Lung (tissue), 11 donors: ENCODE measurements at regions not wholly inside any gene's neighbourhood (a gene's known extent, or its start where the extent isn't known, plus 50 kb on each side); places are given as distances from the start of the nearest gene placed in this dataset.

Source experiments
- ATAC-seq: fragments of 200-7000 bp; cut with Tn5 transposase; one replicate; pipeline ENCODE4 v1.9.1; 2020; ENCODE audit warnings: moderate number of reproducible peaks; ENCODE audit not compliant: insufficient read depth, low FRiP score
- DNase-seq, 3 donors: peaks; one replicate each; pipeline ENCODE4 v3.0.0-alpha.2; 2013 to 2017
- H3K27ac ChIP-seq, 2 donors: one replicate each; pipeline ENCODE4 v1.5.1; 2013; ENCODE audit warnings: mild to moderate bottlenecking in 2 of 2, moderate library complexity in 2 of 2, control low read depth in 1 of 2, inconsistent platforms in 1 of 2, low read depth in 1 of 2, low read length in 1 of 2
- H3K27me3 ChIP-seq, 3 donors: one replicate each; pipeline ENCODE4 v1.5.1; 2013; ENCODE audit warnings: low read length in 2 of 3; ENCODE audit not compliant: control insufficient read depth in 3 of 3, insufficient read depth in 3 of 3
- H3K36me3 ChIP-seq, 4 donors: one replicate each; pipeline ENCODE4 v1.5.1; 2013; ENCODE audit warnings: low read length in 4 of 4, mild to moderate bottlenecking in 1 of 4, moderate library complexity in 1 of 4; ENCODE audit not compliant: control insufficient read depth in 4 of 4, insufficient read depth in 4 of 4
- H3K4me1 ChIP-seq, 5 donors: one replicate each; pipeline ENCODE4 v1.5.1; 2013; ENCODE audit warnings: low read length in 5 of 5, mild to moderate bottlenecking in 2 of 5, moderate library complexity in 1 of 5; ENCODE audit not compliant: control insufficient read depth in 5 of 5, insufficient read depth in 5 of 5
- H3K4me3 ChIP-seq: one replicate; pipeline ENCODE4 v1.5.1; 2013; ENCODE audit warnings: mild to moderate bottlenecking, control low read depth, moderate library complexity
- H3K9ac ChIP-seq, 2 donors: one replicate each; pipeline ENCODE4 v1.5.1; 2013; ENCODE audit warnings: low read length in 2 of 2, control low read depth in 1 of 2; ENCODE audit not compliant: insufficient read depth in 1 of 2
- H3K9me3 ChIP-seq, 4 donors: one replicate each; pipeline ENCODE4 v1.5.1; 2013; ENCODE audit warnings: low read length in 3 of 4, mild to moderate bottlenecking in 1 of 4, moderate library complexity in 1 of 4; ENCODE audit not compliant: control insufficient read depth in 4 of 4, insufficient read depth in 3 of 4
- CTCF ChIP-seq: IDR thresholded peaks from 2 replicates; pipeline ENCODE4 v1.5.1; 2012; ENCODE audit warnings: mild to moderate bottlenecking; ENCODE audit errors: control extremely low read depth, extremely low read depth
- whole genome bisulfite sequencing, 2 donors: extraction: QIAGEN DNeasy Blood & Tissue Kit; methylation state at CpG; one replicate each; pipeline ENCODE4 v1.1.7; 2013; 5-methylcytosine and 5-hydroxymethylcytosine counted together
- donor health status: control.
- donor health status: control.
- donor health status: Bipolar disorder and iron deficiency.
- donor health status: healthy.
- donor health status: DM: yes; HTN: yes; CAD: no.

DNA sequence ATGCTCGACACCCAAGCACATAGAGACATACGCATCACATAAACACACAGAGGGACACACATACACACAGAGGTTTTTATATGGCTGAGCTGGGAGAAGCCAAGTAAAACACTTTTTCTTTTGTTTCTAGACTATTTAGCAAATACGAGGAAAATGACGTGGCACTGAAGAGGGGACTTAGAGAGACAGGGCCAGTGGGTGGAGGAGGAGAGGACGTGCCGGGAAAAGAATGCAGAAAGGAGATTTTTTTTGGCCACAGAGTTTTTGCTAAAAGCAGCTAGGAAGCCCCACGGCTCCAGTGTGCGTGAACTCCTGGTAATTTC lies 168.5 kb upstream of the KLF7 start:
- WGBS, 2 donors: 41 to 61% methylated on average over 8 of the region's 8 CpGs
- Histone ChIP-seq H3K9ac (no peak overlapping the region), H3K27me3 (no peaks in the 10 kb centered on the region), H3K36me3 (no peaks in the 10 kb centered on the region), H3K9me3 (no peaks in the 10 kb centered on the region), H3K27ac (peak overlapping the region; percentile 90 to 100), H3K4me3 (no peak overlapping the region), H3K4me1 (peaks cover 0 to 27% (median 6%) of the 10 kb centered on the region in 5 donors)
- peak; percentile 16 for ATAC-seq
- no peak for DNase-seq
- no peak for TF ChIP-seq CTCF

DNA sequence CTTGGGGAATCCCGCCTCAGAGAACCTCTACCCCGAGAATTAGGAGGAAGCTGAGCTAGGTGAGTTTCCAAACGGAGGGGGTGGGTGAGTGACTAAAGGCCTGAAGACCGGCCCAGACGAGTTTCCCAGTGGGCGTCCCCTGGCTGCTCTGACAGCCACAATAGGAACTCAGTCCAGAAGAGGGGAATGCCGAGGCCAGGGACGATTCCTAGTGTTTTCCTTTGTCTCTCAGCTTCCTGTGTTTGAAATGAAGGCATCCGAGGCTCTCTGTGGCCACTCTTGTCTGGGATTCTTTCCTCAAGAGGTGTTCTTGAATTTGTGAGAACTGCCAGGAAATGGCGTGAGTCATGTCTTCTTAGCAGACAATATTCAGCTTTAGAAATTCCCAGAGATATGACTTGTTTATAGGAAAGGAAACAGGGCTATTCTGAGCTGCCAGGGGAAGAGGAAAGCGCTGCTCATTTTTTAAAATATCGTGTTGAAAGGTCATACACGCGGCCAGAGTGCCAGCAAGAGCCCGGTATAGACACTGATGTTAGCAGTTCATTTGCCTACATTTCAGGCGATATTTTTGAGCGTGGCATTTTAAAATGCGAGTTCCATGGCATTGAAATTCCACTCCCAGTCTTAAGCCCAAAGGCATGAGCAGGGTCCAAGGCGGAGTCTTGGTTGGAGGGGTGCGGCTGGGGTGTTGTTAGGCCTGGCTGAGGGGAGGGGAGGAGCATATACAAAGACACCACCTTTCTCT lies 169.1 kb upstream of the KLF7 start:
- H3K36me3 ChIP-seq: no peaks in the 10 kb centered on the region
- 24 to 55% methylated on average over 20 of the region's 20 CpGs for WGBS, 2 donors

DNA sequence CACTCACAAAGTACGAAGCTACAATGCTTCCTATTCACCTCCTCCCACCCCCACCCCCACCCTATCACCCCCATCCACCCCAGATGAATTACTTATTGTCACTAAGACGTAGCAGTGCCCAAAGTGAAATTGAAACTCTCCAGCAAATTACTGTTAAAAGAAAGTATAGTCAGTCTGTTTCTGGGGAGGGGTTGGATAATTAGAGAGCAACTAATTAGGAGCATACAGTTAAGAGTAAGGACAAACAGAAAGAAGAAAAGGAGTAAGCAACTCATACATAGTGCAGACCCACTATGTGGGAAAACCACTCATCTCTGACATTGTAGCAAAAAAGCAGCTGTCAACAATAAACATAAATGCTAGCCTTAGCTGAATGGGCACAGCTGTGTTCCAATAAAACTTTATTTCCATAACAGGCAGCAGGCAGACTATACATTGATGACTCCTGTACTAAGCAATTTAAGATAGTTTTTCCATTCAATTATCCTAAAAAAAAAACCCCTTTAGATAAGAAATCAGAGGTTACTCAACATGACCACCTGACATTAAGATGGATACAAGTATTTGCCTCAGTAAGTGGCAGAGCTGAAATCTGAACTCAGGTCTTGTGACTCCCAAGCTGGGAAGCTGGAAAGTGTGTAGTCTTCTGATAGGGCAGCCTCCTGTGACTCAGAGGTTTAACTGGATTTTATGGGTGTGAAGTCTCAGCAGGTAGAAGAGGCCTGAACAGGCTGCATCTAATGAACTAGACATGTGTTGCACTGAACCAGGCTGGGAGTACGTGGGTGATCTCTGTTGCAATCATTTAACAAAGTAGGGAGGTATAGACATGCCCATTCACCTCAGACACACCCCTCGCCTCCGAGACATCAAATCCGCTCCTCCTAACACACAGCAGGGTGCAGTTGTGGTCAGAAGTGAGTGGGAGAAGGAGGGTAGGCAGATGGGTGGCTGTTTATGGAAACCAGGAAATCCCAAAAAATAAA lies 171.8 kb upstream of the KLF7 start:
- H3K27ac ChIP-seq: peak overlapping the region; percentile 32 to 66
- H3K9me3 ChIP-seq: no peaks in the 10 kb centered on the region
- no peaks in the 10 kb centered on the region for H3K27me3 ChIP-seq
- 64 to 77% methylated on average over 6 of the region's 6 CpGs for WGBS, 2 donors
- no peak for TF ChIP-seq CTCF
- no peak overlapping the region for H3K9ac ChIP-seq
- no peak overlapping the region for H3K4me3 ChIP-seq
- peaks cover 0 to 23% (median 7%) of the 10 kb centered on the region in 5 donors for H3K4me1 ChIP-seq
- no peak for DNase-seq
- ATAC-seq: no peak
- no peaks in the 10 kb centered on the region for H3K36me3 ChIP-seq

More for the DNA sequence above, 169.1 kb upstream of the KLF7 start:
- DNase-seq (peak; percentile 64 to 82 (median 80)), ATAC-seq (peak; percentile 75)
- Histone ChIP-seq H3K4me1 (peaks cover 0 to 27% (median 5%) of the 10 kb centered on the region in 5 donors), H3K9ac (peak overlapping the region; percentile 21 to 72), H3K27ac (peak overlapping the region; percentile 90 to 100), H3K4me3 (no peak overlapping the region), H3K27me3 (no peaks in the 10 kb centered on the region), H3K9me3 (no peaks in the 10 kb centered on the region)
- TF ChIP-seq CTCF: no peak
